Endothelial cell of umbilical vein (primary cell): ENCODE measurements at regions not wholly inside any gene's neighbourhood (a gene's known extent, or its start where the extent isn't known, plus 50 kb on each side); places are given as distances from the start of the nearest gene placed in this dataset.

Experiments
- BruUV-seq: library from RNA; stranded (reverse); fragments of 400-500 nt; replicated peaks from 2 replicates; lab custom pipeline; 2021; lab: Mats Ljungman, UMichigan
- CTCF ChIA-PET: fragments of 300-600, 350-600 bp; sonication (Branson Sonifier 250); formaldehyde crosslinking; loops from one replicate; lab custom pipeline; 2021; ENCODE audit warnings: antibody characterized with exemption, inconsistent platforms; lab: Charles Lee
- POLR2A ChIA-PET: fragments of 300-600, 350-600 bp; sonication (Branson Sonifier 250); formaldehyde crosslinking; loops from one replicate; lab custom pipeline; 2021; ENCODE audit warnings: antibody characterized with exemption, inconsistent platforms; lab: Charles Lee
- DNase-seq: peaks from one replicate; pipeline ENCODE4 v3.0.0-alpha.2; 2011; ENCODE audit warnings: low read depth, low spot score
- FAIRE-seq: peaks from 2 replicates; lab custom pipeline; 2011; peaks lifted over from hg19 to GRCh38; lab: Jason Lieb, UNC
- H2AFZ ChIP-seq: 2 replicates; pipeline ENCODE4 v1.6.0; 2012; ENCODE audit warnings: low read depth, low read length, control low read depth, inconsistent platforms
- H3K27ac ChIP-seq: 2 replicates; pipeline ENCODE4 v1.5.1; 2011; ENCODE audit warnings: low read depth, mild to moderate bottlenecking, control low read depth, low read length, moderate library complexity; ENCODE audit not compliant: insufficient read depth
- H3K27me3 ChIP-seq, 2 experiments: 2 replicates each; pipeline versions ENCODE4 v1.6.0 to v1.6.1; 2011; ENCODE audit warnings: low read length in 2 of 2, mixed read lengths in 1 of 2; ENCODE audit not compliant: control insufficient read depth in 2 of 2, insufficient read depth in 2 of 2
- H3K36me3 ChIP-seq, 2 experiments: 2 replicates in 1 of 2; 3 replicates in 1 of 2; pipeline ENCODE4 v1.5.1; 2011; ENCODE audit warnings: low read length in 2 of 2, mild to moderate bottlenecking in 1 of 2, moderate library complexity in 1 of 2; ENCODE audit not compliant: control insufficient read depth in 2 of 2, insufficient read depth in 2 of 2; ENCODE audit errors: extremely low read depth in 1 of 2
- H3K4me1 ChIP-seq: 3 replicates; pipeline ENCODE4 v1.5.1; 2011; ENCODE audit warnings: mild to moderate bottlenecking, low read length; ENCODE audit not compliant: control insufficient read depth, insufficient read depth; ENCODE audit errors: extremely low read depth
- H3K4me2 ChIP-seq: 2 replicates; pipeline ENCODE4 v1.6.1; 2011; ENCODE audit warnings: low read length, control low read depth, mixed read lengths; ENCODE audit not compliant: insufficient read depth
- H3K4me3 ChIP-seq, 3 experiments: fragments of 200-600 bp in 1 of 3; sonication (generic), shearing (Covaris generic) in 1 of 3; replicated peaks in 1 of 3; 2 replicates each; pipeline ENCODE4 v1.5.1; 2011 to 2016; ENCODE audit warnings: control low read depth in 3 of 3, low read length in 3 of 3, mild to moderate bottlenecking in 2 of 3, inconsistent platforms in 1 of 3, low read depth in 1 of 3, moderate library complexity in 1 of 3; ENCODE audit not compliant: insufficient read depth in 1 of 3
- H3K79me2 ChIP-seq: 2 replicates; pipeline ENCODE4 v1.6.0; 2012; ENCODE audit warnings: low read length, inconsistent platforms; ENCODE audit not compliant: control insufficient read depth, insufficient read depth
- H3K9ac ChIP-seq: replicated peaks from 2 replicates; pipeline ENCODE3; 2011; ENCODE audit warnings: low read length, control low read depth; ENCODE audit not compliant: insufficient read depth; ENCODE audit errors: extremely low read depth
- H3K9me1 ChIP-seq: replicated peaks from 3 replicates; pipeline ENCODE4 v1.6.0; 2011; ENCODE audit warnings: mild to moderate bottlenecking, low read length; ENCODE audit not compliant: control insufficient read depth, insufficient read depth; ENCODE audit errors: extremely low read depth
- H3K9me3 ChIP-seq: replicated peaks from 2 replicates; pipeline ENCODE4 v1.5.1; 2012; ENCODE audit warnings: low read length, inconsistent platforms; ENCODE audit not compliant: control insufficient read depth, insufficient read depth
- H4K20me1 ChIP-seq: replicated peaks from 2 replicates; pipeline ENCODE3; 2011; ENCODE audit warnings: mild to moderate bottlenecking, low read length; ENCODE audit not compliant: control insufficient read depth, insufficient read depth; ENCODE audit errors: extremely low read depth
- EZH2 ChIP-seq: IDR thresholded peaks from 2 replicates; pipeline ENCODE4 v1.6.1; 2012; ENCODE audit warnings: borderline replicate concordance, low read depth, mild to moderate bottlenecking, moderate library complexity, low read length, inconsistent platforms; ENCODE audit not compliant: severe bottlenecking
- FOS ChIP-seq: IDR thresholded peaks from 2 replicates; pipeline ENCODE4 v1.6.1; 2011; ENCODE audit warnings: mild to moderate bottlenecking, low read length, moderate library complexity, borderline replicate concordance; ENCODE audit not compliant: insufficient read depth
- GATA2 ChIP-seq: IDR thresholded peaks from 2 replicates; pipeline ENCODE4 v1.7.0; 2011; ENCODE audit warnings: low read depth, mild to moderate bottlenecking, moderate library complexity, mixed read lengths, low read length; ENCODE audit not compliant: insufficient read length, insufficient read depth
- POLR2A ChIP-seq: IDR thresholded peaks from 2 replicates; pipeline ENCODE4 v1.6.1; 2012; ENCODE audit warnings: low read depth, mild to moderate bottlenecking, control low read depth, low read length
- POLR2AphosphoS5 ChIP-seq: IDR thresholded peaks from 2 replicates; pipeline ENCODE4 v1.6.1; 2012; ENCODE audit warnings: low read depth, mild to moderate bottlenecking, control low read depth, low read length, moderate library complexity; ENCODE audit not compliant: insufficient read depth
- dilution Hi-C: fragments of 300-500 bp; cut with MboI; formaldehyde crosslinking; loops from one replicate; pipeline ENCODE4 v1.15.0; 2019; ENCODE audit warnings: low sequenced_read_pairs; ENCODE audit not compliant: extremely low pct_ligation_motif_present
- intact Hi-C: fragments of 100-400 bp; cut with micrococcal nuclease; formaldehyde crosslinking; loops from one replicate; pipeline ENCODE4 v1.10.0; 2022
- TF ChIP-seq, protein P1 (sequence below), 2 donors: IDR thresholded peaks; 1 replicate in 1 of 2; 2 replicates in 1 of 2; pipeline ENCODE4 v1.5.1; 2011; ENCODE audit warnings: low read length in 2 of 2, mild to moderate bottlenecking in 2 of 2, moderate library complexity in 2 of 2, control low read depth in 1 of 2, inconsistent platforms in 1 of 2, low read depth in 1 of 2; ENCODE audit not compliant: insufficient read depth in 1 of 2; ENCODE audit errors: extremely low read depth in 1 of 2
- TF ChIP-seq, protein P2 (sequence below): IDR thresholded peaks from 2 replicates; pipeline ENCODE4 v1.6.1; 2011; ENCODE audit not compliant: insufficient read depth, insufficient read length

DNA sequence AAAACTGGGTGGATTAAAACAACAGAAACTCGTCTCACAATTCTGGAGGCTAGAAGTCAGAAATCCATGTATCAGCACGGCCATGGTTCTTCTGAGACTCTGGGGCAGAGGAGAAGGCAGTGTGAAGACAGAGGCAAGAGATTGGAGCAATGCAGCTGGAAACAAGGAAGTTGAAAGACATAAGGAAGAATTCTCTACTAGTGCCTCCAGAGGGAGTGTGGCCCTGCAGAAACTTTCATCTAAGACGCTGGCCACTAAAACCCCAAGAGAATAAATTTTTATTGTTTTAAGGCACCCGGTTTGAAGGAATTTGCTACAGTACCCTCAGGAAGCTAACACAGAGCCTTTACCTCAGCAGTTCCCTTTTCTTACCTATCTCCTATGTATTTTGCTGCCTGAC, 1012.2 kb upstream of the CADM2 start:
- Histone ChIP-seq H2AFZ (no peak overlapping the region), H4K20me1 (no peaks in the 10 kb centered on the region), H3K4me1 (no peaks in the 10 kb centered on the region), H3K4me3 (no peak overlapping the region), H3K4me2 (no peak overlapping the region), H3K27ac (no peak overlapping the region), H3K9me3 (no peaks in the 10 kb centered on the region), H3K27me3 (no peaks in the 10 kb centered on the region), H3K36me3 (no peaks in the 10 kb centered on the region), H3K9me1 (no peaks in the 10 kb centered on the region), H3K9ac (no peak overlapping the region), H3K79me2 (no peaks in the 10 kb centered on the region)
- CTCF ChIA-PET, result no interaction called here
- no TSS peak for BruUV-seq
- intact Hi-C loops (no loop called here), dilution Hi-C loops (no loop called here)
- FAIRE-seq (no peak), DNase-seq (no peak)
- TF ChIP-seq GATA2, result no peak
- TF ChIP-seq, protein P1, sequence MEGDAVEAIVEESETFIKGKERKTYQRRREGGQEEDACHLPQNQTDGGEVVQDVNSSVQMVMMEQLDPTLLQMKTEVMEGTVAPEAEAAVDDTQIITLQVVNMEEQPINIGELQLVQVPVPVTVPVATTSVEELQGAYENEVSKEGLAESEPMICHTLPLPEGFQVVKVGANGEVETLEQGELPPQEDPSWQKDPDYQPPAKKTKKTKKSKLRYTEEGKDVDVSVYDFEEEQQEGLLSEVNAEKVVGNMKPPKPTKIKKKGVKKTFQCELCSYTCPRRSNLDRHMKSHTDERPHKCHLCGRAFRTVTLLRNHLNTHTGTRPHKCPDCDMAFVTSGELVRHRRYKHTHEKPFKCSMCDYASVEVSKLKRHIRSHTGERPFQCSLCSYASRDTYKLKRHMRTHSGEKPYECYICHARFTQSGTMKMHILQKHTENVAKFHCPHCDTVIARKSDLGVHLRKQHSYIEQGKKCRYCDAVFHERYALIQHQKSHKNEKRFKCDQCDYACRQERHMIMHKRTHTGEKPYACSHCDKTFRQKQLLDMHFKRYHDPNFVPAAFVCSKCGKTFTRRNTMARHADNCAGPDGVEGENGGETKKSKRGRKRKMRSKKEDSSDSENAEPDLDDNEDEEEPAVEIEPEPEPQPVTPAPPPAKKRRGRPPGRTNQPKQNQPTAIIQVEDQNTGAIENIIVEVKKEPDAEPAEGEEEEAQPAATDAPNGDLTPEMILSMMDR (IDR thresholded peaks at IDR 0.05; ENCODE audit: extremely low read depth in 1 of 2, insufficient read depth in 1 of 2, low read depth in 1 of 2, low read length in 2 of 2), result no peak
- TF ChIP-seq FOS, result no peak
- no peak for TF ChIP-seq POLR2A
- POLR2A ChIA-PET, result no interaction called here

DNA sequence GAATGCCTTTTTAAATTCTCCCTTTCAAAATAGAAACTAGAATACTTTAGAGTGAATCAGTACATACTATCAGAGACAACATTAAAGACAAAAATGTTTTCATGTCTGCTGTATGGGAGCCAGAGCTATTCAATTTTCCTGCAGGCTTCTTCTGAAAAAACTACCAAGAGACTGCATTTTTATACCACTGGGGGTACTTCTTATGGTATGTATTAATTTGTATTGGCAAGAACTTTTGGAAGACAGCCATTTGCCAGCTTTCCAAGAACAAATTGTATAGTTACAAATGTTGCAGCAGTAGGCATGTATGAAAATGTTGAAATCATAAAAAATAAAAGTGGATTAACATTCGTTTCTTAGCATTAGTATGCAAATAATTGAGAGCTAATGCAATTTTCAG, 1010.0 kb upstream of the CADM2 start:
- ChIA-PET CTCF (no interaction called here), POLR2A (no interaction called here)
- Histone ChIP-seq H3K9me3 (no peaks in the 10 kb centered on the region), H3K27ac (no peak overlapping the region), H3K79me2 (no peaks in the 10 kb centered on the region), H3K27me3 (no peaks in the 10 kb centered on the region), H3K36me3 (no peaks in the 10 kb centered on the region), H2AFZ (no peak overlapping the region), H3K9ac (no peak overlapping the region), H3K4me1 (no peaks in the 10 kb centered on the region), H3K4me2 (no peak overlapping the region), H3K4me3 (no peak overlapping the region), H3K9me1 (no peaks in the 10 kb centered on the region), H4K20me1 (no peaks in the 10 kb centered on the region)
- no peak for DNase-seq
- BruUV-seq, result no TSS peak
- TF ChIP-seq, protein P2, sequence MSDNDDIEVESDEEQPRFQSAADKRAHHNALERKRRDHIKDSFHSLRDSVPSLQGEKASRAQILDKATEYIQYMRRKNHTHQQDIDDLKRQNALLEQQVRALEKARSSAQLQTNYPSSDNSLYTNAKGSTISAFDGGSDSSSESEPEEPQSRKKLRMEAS, result no peak
- TF ChIP-seq EZH2 (no peak), POLR2AphosphoS5 (no peak)
- intact Hi-C loops, result no loop called here
- dilution Hi-C loops, result no loop called here
- FAIRE-seq, result no peak
